IPS-15b (cell line): ENCODE measurements at regions not wholly inside any gene's neighbourhood (a gene's known extent, or its start where the extent isn't known, plus 50 kb on each side); places are given as distances from the start of the nearest gene placed in this dataset.

Source experiments
- H3K27me3 ChIP-seq: one replicate; pipeline ENCODE4 v1.6.1; 2013; ENCODE audit warnings: low read length; ENCODE audit not compliant: control insufficient read depth, insufficient read depth
- H3K36me3 ChIP-seq: one replicate; pipeline ENCODE4 v1.6.1; 2013; ENCODE audit warnings: low read length; ENCODE audit not compliant: control insufficient read depth, insufficient read depth
- H3K4me1 ChIP-seq: one replicate; pipeline ENCODE4 v1.6.1; 2013; ENCODE audit warnings: mild to moderate bottlenecking, low read length; ENCODE audit not compliant: control insufficient read depth, insufficient read depth
- H3K4me3 ChIP-seq: one replicate; pipeline ENCODE4 v1.5.1; 2013; ENCODE audit warnings: low read depth, low read length
- H3K9ac ChIP-seq: one replicate; pipeline ENCODE4 v1.6.1; 2013; ENCODE audit warnings: low read depth, mild to moderate bottlenecking, low read length
- H3K9me3 ChIP-seq: one replicate; pipeline ENCODE4 v1.6.1; 2013; ENCODE audit warnings: mild to moderate bottlenecking, low read length; ENCODE audit not compliant: control insufficient read depth, insufficient read depth

DNA sequence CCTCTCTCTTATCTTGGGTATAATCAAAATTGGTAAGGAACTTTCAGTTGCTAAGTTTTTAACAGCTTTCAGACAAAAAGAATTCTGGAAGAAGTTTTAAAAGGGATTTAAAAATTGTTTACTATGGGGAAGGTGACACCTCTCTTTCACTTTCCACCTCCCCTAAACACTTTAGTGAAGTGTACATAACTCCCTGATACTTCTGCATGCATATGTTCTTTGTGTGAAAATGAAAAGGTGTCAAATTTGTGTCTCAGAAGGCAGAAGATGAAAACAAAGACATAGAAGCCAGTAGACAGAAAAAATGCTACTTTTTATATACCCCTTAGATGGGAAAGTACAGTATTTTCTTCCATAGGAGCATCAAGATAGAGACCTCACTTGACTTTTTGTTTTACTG, 117.8 kb downstream of the TMEM26 start:
- no peaks in the 10 kb centered on the region for H3K4me1 ChIP-seq
- no peaks in the 10 kb centered on the region for H3K27me3 ChIP-seq
- H3K9ac ChIP-seq = no peak overlapping the region
- H3K9me3 ChIP-seq = no peaks in the 10 kb centered on the region
- H3K4me3 ChIP-seq = no peak overlapping the region
- H3K36me3 ChIP-seq = no peaks in the 10 kb centered on the region

DNA sequence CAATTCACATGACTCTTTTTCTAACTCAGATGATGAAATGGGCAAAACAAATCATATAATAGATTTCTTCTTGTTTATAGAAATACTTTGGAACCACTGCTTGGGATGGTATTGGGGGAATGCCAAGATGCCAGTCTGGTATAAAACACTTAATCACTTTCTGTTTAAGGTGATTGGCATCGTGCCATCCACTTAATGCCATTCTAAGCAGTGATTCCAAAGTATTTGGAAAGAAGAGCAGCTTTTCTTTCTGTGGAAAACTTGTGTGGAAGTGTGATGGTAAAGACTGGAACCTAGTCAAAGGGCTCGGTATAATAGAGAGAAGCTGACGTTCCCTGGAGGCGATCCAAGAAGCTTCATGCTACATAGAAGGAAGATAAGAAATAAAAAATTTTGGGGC, 120.6 kb downstream of the TMEM26 start:
- no peaks in the 10 kb centered on the region for H3K36me3 ChIP-seq
- no peaks in the 10 kb centered on the region for H3K4me1 ChIP-seq
- no peaks in the 10 kb centered on the region for H3K27me3 ChIP-seq
- H3K9ac ChIP-seq = no peak overlapping the region
- no peak overlapping the region for H3K4me3 ChIP-seq
- H3K9me3 ChIP-seq = peaks cover 3% of the 10 kb centered on the region

- Histone ChIP-seq H3K4me3 (no peak overlapping the region), H3K36me3 (no peaks in the 10 kb centered on the region), H3K4me1 (no peaks in the 10 kb centered on the region), H3K9me3 (peaks cover 3% of the 10 kb centered on the region), H3K27me3 (no peaks in the 10 kb centered on the region), H3K9ac (no peak overlapping the region)
Observed at GRCh38 chr10:61330669-61331068, 122.5 kb downstream of the TMEM26 start.

DNA sequence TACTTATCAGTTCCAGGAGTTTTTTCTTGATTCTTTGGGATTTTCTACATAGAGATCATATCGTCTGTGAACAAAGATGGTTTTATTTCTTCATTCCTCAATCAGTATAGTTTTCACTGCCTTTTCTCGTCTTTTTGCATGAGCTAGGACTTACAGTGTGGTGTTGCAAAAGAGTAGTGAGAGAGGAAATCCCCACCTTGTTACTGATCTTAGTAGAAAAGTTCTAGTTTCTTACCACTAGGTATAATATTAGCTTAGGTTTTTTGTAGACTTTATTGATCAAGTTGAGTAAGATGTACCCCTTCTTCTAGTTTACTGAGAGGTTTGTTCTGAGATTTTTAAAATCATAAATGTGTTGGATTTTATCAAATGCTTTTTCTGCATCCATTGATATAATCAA, 123.3 kb downstream of the TMEM26 start:
- Histone ChIP-seq H3K9ac (no peak overlapping the region), H3K4me3 (no peak overlapping the region), H3K9me3 (peaks cover 3% of the 10 kb centered on the region), H3K27me3 (no peaks in the 10 kb centered on the region), H3K4me1 (no peaks in the 10 kb centered on the region), H3K36me3 (no peaks in the 10 kb centered on the region)

DNA sequence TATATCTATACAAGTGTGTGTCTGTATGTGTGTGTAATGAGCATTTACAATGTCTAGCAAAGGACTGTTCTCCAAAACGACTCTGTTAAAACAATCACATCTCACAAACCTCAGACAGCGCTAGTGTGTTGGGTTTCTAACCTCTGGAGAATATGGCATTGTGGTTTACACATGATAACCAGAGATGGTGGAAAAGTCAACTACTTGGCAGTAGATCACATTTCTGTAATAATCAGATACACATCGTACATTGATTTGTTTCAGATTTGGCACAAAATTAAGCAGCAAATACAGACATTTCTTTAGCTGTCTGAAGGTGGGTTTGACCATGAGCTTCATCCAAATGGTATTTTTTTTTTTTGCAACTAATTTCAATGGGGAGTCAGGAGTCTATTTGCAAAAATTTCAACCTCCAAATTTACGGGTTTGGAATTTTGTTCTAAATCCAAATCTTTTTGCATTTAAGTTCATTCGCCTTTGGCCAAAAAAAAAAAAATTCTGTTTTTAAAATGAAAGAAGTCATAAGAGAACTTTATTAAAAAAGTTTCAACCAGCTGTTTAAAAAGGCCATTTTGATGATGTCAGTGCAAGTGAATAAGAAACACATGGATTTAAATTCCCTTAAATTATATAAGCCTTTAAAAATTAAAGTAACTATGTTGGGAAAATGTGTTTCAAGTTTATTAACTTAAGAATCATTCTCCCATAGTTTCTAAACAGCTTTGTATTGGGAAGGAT, 127.8 kb downstream of the TMEM26 start:
- Histone ChIP-seq H3K9ac (no peak overlapping the region), H3K36me3 (no peaks in the 10 kb centered on the region), H3K9me3 (peaks cover 3% of the 10 kb centered on the region), H3K27me3 (no peaks in the 10 kb centered on the region), H3K4me1 (no peaks in the 10 kb centered on the region), H3K4me3 (no peak overlapping the region)

DNA sequence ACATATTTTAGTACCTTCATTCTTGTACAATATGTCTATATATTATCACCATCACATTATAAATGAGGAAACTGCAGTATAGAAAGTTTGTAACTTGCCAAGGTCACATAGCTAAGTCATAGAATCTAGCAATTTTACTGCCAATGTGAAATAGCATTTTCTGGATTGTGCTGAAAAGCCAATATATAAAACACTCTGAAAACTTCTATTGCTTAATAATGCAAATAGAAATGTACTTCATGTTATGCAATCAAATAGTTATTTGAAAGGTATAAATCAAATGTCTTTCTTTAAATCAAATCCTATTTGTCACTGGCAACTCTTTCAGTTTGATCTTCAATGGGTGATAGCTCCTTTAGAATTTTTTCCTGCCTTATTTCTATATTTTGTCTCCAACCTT, 129.5 kb downstream of the TMEM26 start:
- Histone ChIP-seq H3K9ac (no peak overlapping the region), H3K36me3 (no peaks in the 10 kb centered on the region), H3K4me3 (no peak overlapping the region), H3K9me3 (no peaks in the 10 kb centered on the region), H3K4me1 (no peaks in the 10 kb centered on the region), H3K27me3 (no peaks in the 10 kb centered on the region)

DNA sequence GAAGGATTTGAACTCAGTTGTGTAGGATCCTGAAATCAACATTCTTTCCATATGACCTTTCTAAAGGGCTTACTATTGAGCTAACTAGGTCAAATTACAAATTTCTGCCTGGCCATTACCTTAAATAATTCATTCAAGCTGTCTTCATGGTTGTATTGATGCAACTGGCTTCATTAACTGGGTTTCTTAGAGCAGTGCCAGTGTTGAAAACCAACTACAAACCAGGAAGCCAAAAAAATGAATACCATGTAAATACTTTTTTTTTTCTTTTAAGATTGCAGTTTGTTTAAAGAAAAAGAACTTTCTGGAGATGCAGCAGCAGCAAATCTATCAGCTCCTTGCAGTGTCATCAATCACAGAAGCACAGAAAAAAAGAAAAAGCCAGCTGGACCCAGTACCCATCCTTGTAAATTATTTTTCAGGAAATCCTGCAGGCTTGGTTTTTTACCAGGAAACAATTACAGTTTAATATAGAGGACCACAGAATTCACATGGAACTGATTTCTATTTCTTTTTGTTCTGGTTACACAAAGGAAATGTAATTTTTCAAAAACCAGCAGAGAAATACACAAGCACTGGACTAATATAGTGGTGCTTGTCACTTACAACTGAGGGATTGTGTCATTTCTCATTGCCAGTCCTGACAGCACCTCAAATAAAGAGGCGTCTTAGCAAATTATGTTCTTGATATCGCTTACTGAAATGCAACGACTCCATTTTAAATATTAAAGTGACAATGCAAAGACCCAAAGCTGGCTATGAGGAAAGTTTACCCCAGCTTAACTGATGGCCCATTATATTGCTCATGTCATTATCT, 131.9 kb downstream of the TMEM26 start:
- H3K9me3 ChIP-seq = no peaks in the 10 kb centered on the region
- H3K27me3 ChIP-seq = no peaks in the 10 kb centered on the region
- no peak overlapping the region for H3K9ac ChIP-seq
- H3K36me3 ChIP-seq = no peaks in the 10 kb centered on the region
- no peaks in the 10 kb centered on the region for H3K4me1 ChIP-seq
- no peak overlapping the region for H3K4me3 ChIP-seq

- Histone ChIP-seq H3K27me3 (no peaks in the 10 kb centered on the region), H3K9ac (no peak overlapping the region), H3K4me3 (no peak overlapping the region), H3K9me3 (no peaks in the 10 kb centered on the region), H3K36me3 (no peaks in the 10 kb centered on the region), H3K4me1 (no peaks in the 10 kb centered on the region)
Observed at GRCh38 chr10:61320257-61320587, 133.0 kb downstream of the TMEM26 start.

DNA sequence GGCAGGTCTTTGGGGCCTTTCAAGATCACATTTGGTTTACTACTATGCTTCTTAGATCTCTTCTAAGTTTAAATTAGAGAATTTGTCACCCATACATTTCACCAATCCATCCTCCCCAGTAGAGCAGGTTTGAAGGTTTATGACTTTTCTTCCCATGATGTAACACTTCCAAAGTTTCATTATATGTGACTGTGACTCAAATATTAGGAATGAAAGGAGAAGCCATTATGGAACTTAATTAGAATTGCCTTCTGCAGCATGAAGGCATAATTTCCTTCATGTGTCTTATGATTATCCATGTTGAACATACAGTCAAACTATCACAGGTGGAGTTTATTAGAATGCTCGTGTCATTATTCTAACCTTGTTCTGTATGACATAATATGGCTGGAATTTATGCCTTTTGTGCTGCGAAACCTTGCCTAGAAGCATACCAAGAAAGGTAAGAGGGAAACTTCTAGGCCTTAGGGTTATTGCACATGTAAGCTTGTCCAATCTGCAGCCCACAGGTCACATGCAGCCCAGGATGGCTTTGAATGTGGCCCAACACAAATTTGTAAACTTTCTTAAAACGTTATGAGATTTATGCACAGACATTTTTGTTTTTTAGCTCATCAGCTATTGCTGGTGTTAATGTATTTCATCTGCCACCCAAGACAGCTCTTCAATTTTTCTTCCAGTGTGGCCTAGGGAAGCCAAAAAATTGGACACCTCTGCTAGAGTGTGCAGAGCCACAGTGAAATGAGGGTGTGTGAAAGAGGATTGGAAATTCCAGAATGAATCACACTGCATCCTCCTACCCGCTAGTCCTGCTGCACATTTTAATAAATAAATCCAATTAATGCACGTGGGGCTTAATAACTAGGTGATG, 133.6 kb downstream of the TMEM26 start:
- Histone ChIP-seq H3K9me3 (no peaks in the 10 kb centered on the region), H3K9ac (no peak overlapping the region), H3K36me3 (no peaks in the 10 kb centered on the region), H3K4me3 (no peak overlapping the region), H3K4me1 (no peaks in the 10 kb centered on the region), H3K27me3 (no peaks in the 10 kb centered on the region)

DNA sequence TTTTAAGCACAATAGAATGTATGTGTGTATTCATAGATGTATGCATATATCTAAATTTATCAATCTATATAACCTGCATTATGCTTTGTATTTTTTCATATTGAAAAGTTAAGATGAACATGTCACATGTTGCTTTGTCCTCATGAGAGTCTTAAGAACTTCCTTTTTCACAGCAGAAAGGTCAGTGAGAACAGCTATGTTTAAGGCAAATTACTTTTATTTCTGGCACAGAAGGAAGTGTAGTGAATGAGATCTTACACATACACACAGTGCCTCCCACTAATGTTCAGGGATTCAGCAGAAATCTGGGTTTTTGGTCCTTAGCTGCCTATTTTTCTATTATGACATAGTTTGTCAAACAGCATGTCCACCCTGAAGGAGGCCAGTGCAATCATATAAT, 134.8 kb downstream of the TMEM26 start:
- H3K27me3 ChIP-seq = no peaks in the 10 kb centered on the region
- H3K4me3 ChIP-seq = no peak overlapping the region
- H3K9ac ChIP-seq = no peak overlapping the region
- no peaks in the 10 kb centered on the region for H3K4me1 ChIP-seq
- no peaks in the 10 kb centered on the region for H3K9me3 ChIP-seq
- no peaks in the 10 kb centered on the region for H3K36me3 ChIP-seq

DNA sequence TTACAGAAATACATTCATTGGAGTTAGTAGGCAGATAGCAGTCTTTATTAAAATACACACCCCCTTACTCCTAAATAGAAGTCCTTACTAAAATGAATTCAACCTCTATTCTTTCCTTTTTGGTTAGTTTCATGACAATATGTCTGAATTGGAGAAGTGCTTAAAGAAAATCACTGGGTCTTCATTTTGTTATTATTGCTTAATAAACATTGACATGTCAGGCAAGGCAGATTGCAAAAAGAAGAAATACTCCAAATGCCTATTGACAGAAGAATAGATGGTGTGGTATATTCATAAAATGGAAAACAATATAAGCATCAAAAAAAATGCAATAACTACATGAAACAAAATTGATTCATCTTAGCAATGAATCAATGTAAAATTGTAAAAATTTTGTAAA, 135.5 kb downstream of the TMEM26 start:
- H3K27me3 ChIP-seq = no peaks in the 10 kb centered on the region

More for the DNA sequence above, 135.5 kb downstream of the TMEM26 start:
- no peaks in the 10 kb centered on the region for H3K9me3 ChIP-seq
- H3K4me1 ChIP-seq = no peaks in the 10 kb centered on the region
- H3K9ac ChIP-seq = no peak overlapping the region
- no peak overlapping the region for H3K4me3 ChIP-seq
- H3K36me3 ChIP-seq = no peaks in the 10 kb centered on the region
